Thyroid gland (tissue), 4 donors: ENCODE measurements at regions not wholly inside any gene's neighbourhood (a gene's known extent, or its start where the extent isn't known, plus 50 kb on each side); places are given as distances from the start of the nearest gene placed in this dataset.

Source experiments
- POLR2A ChIP-seq, 2 donors: fragments of 450-650 bp; IDR thresholded peaks; one replicate each; pipeline ENCODE4 v1.6.1; 2017; ENCODE audit warnings: antibody characterized with exemption in 2 of 2, mild to moderate bottlenecking in 2 of 2, moderate library complexity in 1 of 2
- TF ChIP-seq, protein P1 (sequence below), 6 experiments: fragments of 200-600 bp in 3 of 6; fragments of 450-650 bp in 3 of 6; sonication (generic) in 3 of 6; IDR thresholded peaks; one replicate each; pipeline ENCODE4 v1.5.1; 2016 to 2019; ENCODE audit warnings: antibody characterized with exemption in 6 of 6, mild to moderate bottlenecking in 2 of 6, inconsistent platforms in 1 of 6, moderate library complexity in 1 of 6

- TF ChIP-seq, protein P1, sequence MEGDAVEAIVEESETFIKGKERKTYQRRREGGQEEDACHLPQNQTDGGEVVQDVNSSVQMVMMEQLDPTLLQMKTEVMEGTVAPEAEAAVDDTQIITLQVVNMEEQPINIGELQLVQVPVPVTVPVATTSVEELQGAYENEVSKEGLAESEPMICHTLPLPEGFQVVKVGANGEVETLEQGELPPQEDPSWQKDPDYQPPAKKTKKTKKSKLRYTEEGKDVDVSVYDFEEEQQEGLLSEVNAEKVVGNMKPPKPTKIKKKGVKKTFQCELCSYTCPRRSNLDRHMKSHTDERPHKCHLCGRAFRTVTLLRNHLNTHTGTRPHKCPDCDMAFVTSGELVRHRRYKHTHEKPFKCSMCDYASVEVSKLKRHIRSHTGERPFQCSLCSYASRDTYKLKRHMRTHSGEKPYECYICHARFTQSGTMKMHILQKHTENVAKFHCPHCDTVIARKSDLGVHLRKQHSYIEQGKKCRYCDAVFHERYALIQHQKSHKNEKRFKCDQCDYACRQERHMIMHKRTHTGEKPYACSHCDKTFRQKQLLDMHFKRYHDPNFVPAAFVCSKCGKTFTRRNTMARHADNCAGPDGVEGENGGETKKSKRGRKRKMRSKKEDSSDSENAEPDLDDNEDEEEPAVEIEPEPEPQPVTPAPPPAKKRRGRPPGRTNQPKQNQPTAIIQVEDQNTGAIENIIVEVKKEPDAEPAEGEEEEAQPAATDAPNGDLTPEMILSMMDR (IDR thresholded peaks at IDR 0.05) = no peak
- no peak for TF ChIP-seq POLR2A (IDR thresholded peaks at IDR 0.05)
Measured at GRCh38 chr18:2091937-2092336, 479.4 kb downstream of the METTL4 start.
